IPS DF 4.7 (cell line): ENCODE measurements at regions not wholly inside any gene's neighbourhood (a gene's known extent, or its start where the extent isn't known, plus 50 kb on each side); places are given as distances from the start of the nearest gene placed in this dataset.
"Not testable (repeated sequence)": the region's sequence is repeated elsewhere in the genome, so short reads cannot be mapped to it uniquely, and the experiment has no call there.

Experiments
- DNase-seq: peaks from one replicate; pipeline ENCODE4 v3.0.0-alpha.2; 2013; ENCODE audit warnings: low spot score; ENCODE audit errors: extremely low read depth

- no peak for DNase-seq
Measured at GRCh38 chr12:25384038-25384892, 133.5 kb upstream of the KRAS start.

- no peak for DNase-seq
Measured at GRCh38 chr12:25382311-25383106, 131.8 kb upstream of the KRAS start.

GRCh38 chr12:25377469-25378177 lies 126.9 kb upstream of the KRAS start:
- DNase-seq: no peak

- DNase-seq: no peak
Measured at GRCh38 chr12:25376985-25377384, 126.3 kb upstream of the KRAS start.

GRCh38 chr12:25376407-25376806 lies 125.7 kb upstream of the KRAS start:
- no peak for DNase-seq

- no peak for DNase-seq
Measured at GRCh38 chr12:25372969-25373817, 122.5 kb upstream of the KRAS start.

- DNase-seq: no peak
Measured at GRCh38 chr12:25372002-25372401, 121.3 kb upstream of the KRAS start.

- DNase-seq: no peak
Measured at GRCh38 chr12:25368557-25368956, 117.8 kb upstream of the KRAS start.

- no peak for DNase-seq
Measured at GRCh38 chr12:25366122-25366521, 115.4 kb upstream of the KRAS start.

GRCh38 chr12:25365340-25365730 lies 114.6 kb upstream of the KRAS start:
- no peak for DNase-seq

GRCh38 chr12:25364529-25365339 lies 114.0 kb upstream of the KRAS start:
- DNase-seq: no peak

- DNase-seq: no peak
Measured at GRCh38 chr12:25362646-25363045, 111.9 kb upstream of the KRAS start.

- DNase-seq: no peak
Measured at GRCh38 chr12:25361511-25361910, 110.8 kb upstream of the KRAS start.

- DNase-seq: no peak
Measured at GRCh38 chr12:25357595-25357994, 106.9 kb upstream of the KRAS start.

GRCh38 chr12:25352942-25353341 lies 102.2 kb upstream of the KRAS start:
- DNase-seq: not testable (repeated sequence)

GRCh38 chr12:25352083-25352918 lies 101.6 kb upstream of the KRAS start:
- DNase-seq: no peak

GRCh38 chr12:25348593-25348895 lies 97.8 kb upstream of the KRAS start:
- no peak for DNase-seq

GRCh38 chr12:25347716-25348592 lies 97.2 kb upstream of the KRAS start:
- no peak for DNase-seq
